ENCODE measurements at regions not wholly inside any gene's neighbourhood (a gene's known extent, or its start where the extent isn't known, plus 50 kb on each side); places are given as distances from the start of the nearest gene placed in this dataset.

DNA sequence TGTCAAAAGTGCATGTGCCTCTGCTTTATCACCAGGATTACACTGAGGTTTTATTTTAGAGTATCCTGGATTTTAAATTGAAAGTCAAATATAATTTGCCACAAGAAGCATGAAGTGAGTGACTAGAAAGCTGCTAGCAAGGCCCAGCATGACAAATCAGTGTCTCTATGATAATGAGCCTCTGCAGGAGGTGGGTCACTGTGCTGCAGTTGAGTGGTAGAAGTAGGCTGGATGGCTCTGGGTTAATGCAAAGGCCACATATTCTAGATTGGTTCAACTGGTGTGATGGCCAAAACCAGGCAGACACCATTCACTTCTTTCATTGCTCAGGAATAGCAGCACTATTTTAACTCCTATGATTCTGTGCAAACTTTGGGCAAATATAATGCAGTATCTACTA lies 491.5 kb downstream of the OLFM4 start:
- TF ChIP-seq, protein P1, sequence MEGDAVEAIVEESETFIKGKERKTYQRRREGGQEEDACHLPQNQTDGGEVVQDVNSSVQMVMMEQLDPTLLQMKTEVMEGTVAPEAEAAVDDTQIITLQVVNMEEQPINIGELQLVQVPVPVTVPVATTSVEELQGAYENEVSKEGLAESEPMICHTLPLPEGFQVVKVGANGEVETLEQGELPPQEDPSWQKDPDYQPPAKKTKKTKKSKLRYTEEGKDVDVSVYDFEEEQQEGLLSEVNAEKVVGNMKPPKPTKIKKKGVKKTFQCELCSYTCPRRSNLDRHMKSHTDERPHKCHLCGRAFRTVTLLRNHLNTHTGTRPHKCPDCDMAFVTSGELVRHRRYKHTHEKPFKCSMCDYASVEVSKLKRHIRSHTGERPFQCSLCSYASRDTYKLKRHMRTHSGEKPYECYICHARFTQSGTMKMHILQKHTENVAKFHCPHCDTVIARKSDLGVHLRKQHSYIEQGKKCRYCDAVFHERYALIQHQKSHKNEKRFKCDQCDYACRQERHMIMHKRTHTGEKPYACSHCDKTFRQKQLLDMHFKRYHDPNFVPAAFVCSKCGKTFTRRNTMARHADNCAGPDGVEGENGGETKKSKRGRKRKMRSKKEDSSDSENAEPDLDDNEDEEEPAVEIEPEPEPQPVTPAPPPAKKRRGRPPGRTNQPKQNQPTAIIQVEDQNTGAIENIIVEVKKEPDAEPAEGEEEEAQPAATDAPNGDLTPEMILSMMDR (IDR thresholded peaks at IDR 0.05; ENCODE audit: control insufficient read depth, insufficient read depth, low read depth, low read length, missing control alignments), result no peak
- no peak overlapping the region for H3K4me3 ChIP-seq (ENCODE audit: control insufficient read depth, low read depth, low read length)
- DNase-seq (ENCODE audit: low read depth), result no peak

DNA sequence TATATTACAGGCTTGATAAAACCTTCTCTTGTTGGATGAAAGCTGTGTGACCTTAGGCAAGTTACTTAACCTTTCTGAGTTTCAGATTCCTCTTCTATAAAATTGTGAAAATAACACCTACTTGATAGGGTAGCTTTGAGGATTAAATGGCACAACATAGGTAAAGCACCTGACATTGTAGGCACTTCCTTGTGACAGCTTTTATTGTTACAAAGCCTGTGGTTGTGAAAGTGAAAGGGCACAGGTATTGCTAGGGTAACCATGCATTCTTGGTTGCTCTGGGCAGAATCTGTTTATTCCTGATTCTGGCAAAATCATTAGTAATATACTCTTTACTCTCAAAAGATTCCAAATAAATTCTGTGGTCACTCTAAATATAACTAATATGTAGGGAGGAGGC lies 493.4 kb downstream of the OLFM4 start:
- DNase-seq (ENCODE audit: low read depth), result no peak
- TF ChIP-seq, protein P1 (IDR thresholded peaks at IDR 0.05; ENCODE audit: control insufficient read depth, insufficient read depth, low read depth, low read length, missing control alignments), result no peak
- no peak overlapping the region for H3K4me3 ChIP-seq (ENCODE audit: control insufficient read depth, low read depth, low read length)

DNA sequence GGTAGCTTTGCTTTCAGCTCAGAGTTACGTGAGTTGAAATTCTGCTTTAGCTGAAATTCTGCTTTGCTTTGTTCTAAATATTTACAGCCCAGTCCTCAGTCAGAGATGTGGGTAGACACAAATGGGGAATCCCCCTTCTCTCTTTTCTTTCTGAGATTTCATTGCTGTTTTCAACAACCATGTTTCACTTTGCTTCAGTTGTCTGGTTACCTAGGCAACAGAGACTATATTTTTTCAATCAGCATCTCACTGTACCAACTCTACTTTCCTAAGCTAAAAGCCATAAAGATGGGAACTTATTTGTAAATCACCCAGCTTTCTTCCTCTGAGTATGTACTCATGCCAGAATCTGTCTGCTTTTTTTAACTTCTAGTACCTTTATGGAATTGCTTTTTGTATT lies 509.0 kb downstream of the OLFM4 start:
- TF ChIP-seq, protein P1 (IDR thresholded peaks at IDR 0.05; ENCODE audit: control insufficient read depth, insufficient read depth, low read depth, low read length, missing control alignments), result no peak
- DNase-seq (ENCODE audit: low read depth), result no peak
- H3K4me3 ChIP-seq (ENCODE audit: control insufficient read depth, low read depth, low read length), result no peak overlapping the region

DNA sequence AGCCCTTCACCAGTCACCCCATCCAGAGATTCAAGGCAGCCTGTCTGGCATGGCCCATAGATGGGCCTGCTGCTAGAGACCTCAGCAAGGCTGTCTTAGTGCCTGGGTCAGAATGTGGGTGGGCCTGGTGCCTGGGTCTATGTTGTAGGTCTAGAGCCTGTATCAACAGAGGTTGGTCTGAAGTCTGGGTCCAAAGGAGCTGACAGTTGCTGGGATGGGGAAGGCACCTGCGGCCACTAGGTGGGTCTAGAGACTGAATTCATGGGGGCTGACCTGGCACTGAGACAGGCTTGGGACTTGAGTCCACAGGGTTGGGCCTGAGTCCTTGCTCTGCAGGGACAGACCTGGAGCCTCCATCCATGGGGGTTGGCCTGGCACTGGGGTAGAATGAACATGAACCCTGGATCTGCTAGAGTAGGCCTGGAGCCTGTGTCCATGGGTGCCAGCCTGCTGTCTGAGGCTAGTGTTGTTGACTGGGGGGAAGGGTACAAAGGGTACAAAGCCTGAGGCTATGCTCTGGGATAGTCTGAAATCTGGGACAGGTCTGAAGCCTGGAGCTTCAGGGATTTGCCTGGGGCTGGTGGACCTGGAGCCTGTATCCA lies 516.8 kb downstream of the OLFM4 start:
- no peak for DNase-seq (ENCODE audit: low read depth)
- H3K4me3 ChIP-seq (ENCODE audit: control insufficient read depth, low read depth, low read length), result no peak overlapping the region
- TF ChIP-seq, protein P1 (IDR thresholded peaks at IDR 0.05; ENCODE audit: control insufficient read depth, insufficient read depth, low read depth, low read length, missing control alignments), result no peak

DNA sequence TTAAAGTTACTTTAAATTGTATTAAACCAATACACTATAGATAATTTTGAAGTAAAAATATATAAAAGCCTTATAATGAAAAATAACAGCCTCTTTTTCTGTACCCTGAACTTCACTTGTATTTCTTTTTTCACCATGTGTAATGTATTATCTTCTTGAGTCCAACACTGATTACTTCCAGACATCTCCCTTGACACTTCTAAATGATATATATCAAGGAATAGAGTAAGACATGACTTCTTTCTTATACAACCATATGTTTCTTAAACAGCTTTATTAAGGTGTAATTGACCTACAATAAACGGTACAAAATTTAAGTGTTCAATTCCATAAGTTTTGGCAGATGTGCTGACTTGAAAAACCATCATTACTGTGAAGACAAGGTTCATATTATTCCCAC lies 531.9 kb downstream of the OLFM4 start:
- H3K4me3 ChIP-seq (ENCODE audit: control insufficient read depth, low read depth, low read length), result no peak overlapping the region
- TF ChIP-seq, protein P1 (IDR thresholded peaks at IDR 0.05; ENCODE audit: control insufficient read depth, insufficient read depth, low read depth, low read length, missing control alignments), result no peak
- no peak for DNase-seq (ENCODE audit: low read depth)

DNA sequence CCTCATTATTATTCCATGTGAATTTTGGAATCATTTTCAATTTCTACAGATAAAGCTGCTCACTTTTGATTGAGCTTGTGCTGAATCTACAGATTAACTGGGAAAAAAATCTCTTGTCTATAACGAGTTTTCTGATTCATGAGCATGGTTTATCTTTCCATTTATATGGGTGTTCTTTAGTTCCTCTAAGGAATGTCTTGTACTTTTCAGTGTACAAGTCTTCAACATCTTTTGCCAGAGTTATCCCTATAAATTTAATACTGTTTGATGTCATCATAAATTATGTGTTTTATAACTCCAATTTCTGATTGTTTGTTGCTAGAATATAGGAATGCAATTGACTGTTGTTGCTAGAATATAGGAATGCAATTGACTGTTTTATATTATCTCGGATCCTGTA lies 533.8 kb downstream of the OLFM4 start:
- DNase-seq (ENCODE audit: low read depth), result no peak
- H3K4me3 ChIP-seq (ENCODE audit: control insufficient read depth, low read depth, low read length), result no peak overlapping the region
- TF ChIP-seq, protein P1 (IDR thresholded peaks at IDR 0.05; ENCODE audit: control insufficient read depth, insufficient read depth, low read depth, low read length, missing control alignments), result no peak

DNA sequence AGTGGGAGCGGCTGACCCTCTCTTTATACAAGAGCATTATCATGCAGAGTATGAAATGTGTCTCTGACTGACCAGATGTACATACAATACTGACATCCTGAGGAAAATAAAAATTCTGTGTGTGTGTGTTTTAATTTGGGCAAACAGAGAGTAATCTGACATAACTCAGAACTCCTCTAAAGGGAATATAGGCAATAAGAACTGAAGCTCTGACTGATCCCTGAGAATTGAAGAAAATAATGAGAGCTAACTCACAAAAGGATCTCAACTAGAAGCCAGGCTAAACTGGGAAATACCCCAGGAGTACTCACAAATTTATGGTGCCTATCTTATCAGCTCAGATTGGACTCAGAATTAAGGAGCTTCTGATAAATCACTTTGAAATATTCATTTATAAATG lies 539.9 kb downstream of the OLFM4 start:
- TF ChIP-seq, protein P1 (IDR thresholded peaks at IDR 0.05; ENCODE audit: control insufficient read depth, insufficient read depth, low read depth, low read length, missing control alignments), result no peak
- H3K4me3 ChIP-seq (ENCODE audit: control insufficient read depth, low read depth, low read length), result no peak overlapping the region
- DNase-seq (ENCODE audit: low read depth), result no peak

Measured in AG09309 (cell line).